VCaP (cell line): ENCODE measurements at regions not wholly inside any gene's neighbourhood (a gene's known extent, or its start where the extent isn't known, plus 50 kb on each side); places are given as distances from the start of the nearest gene placed in this dataset.
"Not testable (repeated sequence)": the region's sequence is repeated elsewhere in the genome, so short reads cannot be mapped to it uniquely, and the experiment has no call there.

ENCODE experiments used
- H3K27ac ChIP-seq: fragments of 450-650 bp; 2 replicates; pipeline ENCODE4 v1.5.1; 2017
- CTCF ChIP-seq: fragments of 450-650 bp; conservative IDR thresholded peaks from 2 replicates; pipeline ENCODE4 v1.5.1; 2017; ENCODE audit warnings: mild to moderate bottlenecking, moderate library complexity

- TF ChIP-seq CTCF = no peak
- H3K27ac ChIP-seq = no peak overlapping the region
Measured at GRCh38 chr3:110929816-110930215, 141.8 kb upstream of the NECTIN3 start.

DNA sequence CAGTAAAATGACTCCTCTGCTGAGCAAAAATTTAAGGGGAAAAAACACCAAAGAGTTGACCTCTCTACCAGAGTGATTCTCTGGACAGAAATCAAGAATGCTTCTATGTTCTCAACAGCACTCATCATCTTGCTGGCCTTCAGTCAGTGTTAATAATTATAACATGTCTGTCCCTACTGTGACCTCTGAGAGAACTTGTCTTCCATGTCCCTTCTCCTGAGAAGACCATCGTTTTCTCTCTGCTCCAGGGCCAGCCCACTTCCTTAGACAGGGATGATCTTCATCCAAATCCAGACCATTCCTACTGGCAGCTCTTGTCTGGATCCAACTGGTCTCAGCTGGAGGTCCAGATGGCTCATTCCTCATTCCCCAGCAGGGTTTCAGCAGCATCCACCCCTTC lies 139.0 kb upstream of the NECTIN3 start:
- H3K27ac ChIP-seq = no peak overlapping the region
- no peak for TF ChIP-seq CTCF

DNA sequence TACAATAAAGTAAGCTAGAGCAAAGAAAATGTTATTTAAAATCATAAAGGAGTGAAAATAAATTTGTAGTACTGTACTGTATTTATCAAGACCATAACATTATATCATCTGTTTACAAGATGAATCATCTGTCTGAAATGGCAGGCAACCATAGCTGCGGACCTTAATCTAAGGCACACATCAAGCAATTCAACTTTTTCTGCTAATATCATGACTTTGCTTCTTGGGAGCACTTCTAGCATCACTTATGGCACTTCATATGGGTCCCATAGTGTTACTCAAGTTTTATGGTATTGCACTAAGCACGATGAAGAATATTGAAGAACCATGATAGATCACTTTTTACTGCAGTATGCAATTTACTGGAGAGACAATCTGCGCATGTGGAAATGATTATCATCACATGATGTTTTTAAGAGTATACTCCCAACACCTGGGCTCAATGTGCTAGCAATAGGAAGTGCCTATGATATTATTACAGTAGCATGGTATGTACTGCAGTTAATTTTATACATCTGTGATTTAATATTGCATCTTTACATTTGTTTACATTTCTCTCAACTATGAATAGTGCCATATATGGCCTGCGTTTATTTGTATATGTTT lies 137.7 kb upstream of the NECTIN3 start:
- H3K27ac ChIP-seq = no peak overlapping the region
- TF ChIP-seq CTCF = no peak

DNA sequence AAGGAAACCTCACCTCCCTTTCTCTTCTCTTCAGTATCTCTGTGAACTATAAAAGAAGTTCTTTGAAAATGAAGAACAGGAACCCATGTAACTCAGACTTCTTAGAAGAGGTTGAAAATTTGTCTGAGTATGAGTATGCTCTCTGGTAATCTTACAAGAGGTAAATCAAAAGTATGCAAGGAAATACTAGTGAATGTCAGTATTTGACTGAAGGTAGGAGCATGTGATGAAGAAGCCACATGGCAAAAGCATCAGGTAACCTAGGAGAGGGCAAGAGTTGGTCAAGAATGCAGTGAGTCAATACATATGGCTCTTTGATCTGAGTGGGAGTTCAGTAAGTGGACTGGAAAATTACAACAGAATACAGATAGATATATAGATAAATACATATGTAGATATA lies 133.0 kb upstream of the NECTIN3 start:
- no peak overlapping the region; the same call in 1 of the 2 replicates for H3K27ac ChIP-seq
- TF ChIP-seq CTCF = no peak

DNA sequence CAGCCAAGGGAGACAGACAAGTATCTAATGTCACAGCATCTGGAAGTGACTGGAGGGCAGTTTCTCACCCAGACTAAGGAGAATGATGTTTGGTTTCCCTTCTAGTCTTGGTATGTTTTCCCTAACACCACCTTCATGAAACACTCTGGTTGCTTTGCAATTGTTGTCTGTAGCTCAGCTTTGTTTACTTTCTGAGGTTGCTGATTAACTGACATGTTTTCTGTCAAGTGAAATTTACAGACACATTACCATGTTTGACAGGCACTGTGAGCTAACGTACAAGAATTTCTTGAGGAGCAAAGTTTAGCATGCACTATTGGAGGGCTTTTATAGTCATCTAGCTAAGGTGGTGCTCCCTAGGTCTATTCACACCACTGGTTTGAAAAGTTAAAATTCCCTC lies 131.6 kb upstream of the NECTIN3 start:
- H3K27ac ChIP-seq = peak overlapping the region; percentile 45
- TF ChIP-seq CTCF = no peak

- H3K27ac ChIP-seq = no peak overlapping the region; the same call in 1 of the 2 replicates
- no peak for TF ChIP-seq CTCF
Measured at GRCh38 chr3:110944782-110945181, 126.8 kb upstream of the NECTIN3 start.

DNA sequence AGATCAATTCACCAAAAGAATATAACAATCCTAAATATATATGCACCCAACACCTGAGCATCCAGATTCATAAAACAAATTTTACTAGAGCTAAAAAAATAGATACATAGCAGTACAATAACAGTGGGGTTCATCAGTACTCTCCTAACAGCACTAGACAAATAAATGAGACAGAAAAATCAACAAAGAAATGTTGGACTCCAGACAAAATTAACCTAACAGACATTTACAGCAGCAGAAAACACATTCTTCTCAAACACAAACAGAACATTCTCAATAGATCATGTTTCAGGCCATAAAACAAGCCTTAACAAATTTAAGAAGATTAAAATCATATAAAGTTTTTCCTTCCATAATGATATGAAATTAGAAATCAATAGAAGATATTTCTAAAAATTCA lies 124.8 kb upstream of the NECTIN3 start:
- peak overlapping the region; percentile 83 for H3K27ac ChIP-seq
- TF ChIP-seq CTCF = no peak

GRCh38 chr3:110949194-110949593 lies 122.4 kb upstream of the NECTIN3 start:
- H3K27ac ChIP-seq = not testable (repeated sequence)
